Type B pancreatic cell (in vitro differentiated cells): ENCODE measurements at regions not wholly inside any gene's neighbourhood (a gene's known extent, or its start where the extent isn't known, plus 50 kb on each side); places are given as distances from the start of the nearest gene placed in this dataset.

Source experiments
- DNase-seq: peaks from one replicate; pipeline ENCODE4 v3.0.0; 2021; ENCODE audit warnings: mixed read lengths; ENCODE audit not compliant: unreplicated experiment; ENCODE audit errors: extremely low spot score
- H3K27ac Mint-ChIP-seq: 2 replicates; pipeline ENCODE4 v1.8.0; 2021; ENCODE audit warnings: mild to moderate bottlenecking, mixed read lengths
- H3K27me3 Mint-ChIP-seq: 2 replicates; pipeline ENCODE4 v1.8.0; 2021; ENCODE audit warnings: mixed read lengths
- H3K36me3 Mint-ChIP-seq: 2 replicates; pipeline ENCODE4 v1.8.0; 2021; ENCODE audit warnings: mixed read lengths
- H3K4me1 Mint-ChIP-seq: one replicate; pipeline ENCODE4 v1.8.0; 2021; ENCODE audit warnings: mixed read lengths; ENCODE audit not compliant: unreplicated experiment
- H3K4me3 Mint-ChIP-seq: 2 replicates; pipeline ENCODE4 v1.8.0; 2021; ENCODE audit warnings: mild to moderate bottlenecking, mixed read lengths
- H3K9me3 Mint-ChIP-seq: 2 replicates; pipeline ENCODE4 v1.8.0; 2021; ENCODE audit warnings: mixed read lengths
- CTCF ChIP-seq: fragments of 200-600 bp; sonication (generic); conservative IDR thresholded peaks from 2 replicates; pipeline ENCODE4 v1.5.0; 2021; ENCODE audit warnings: antibody characterized with exemption, mild to moderate bottlenecking

GRCh38 chr16:9381905-9382304, 290.5 kb downstream of the HAPSTR1 start:
- DNase-seq = no peak
- Mint-ChIP-seq H3K27ac (no peak overlapping the region), H3K4me1 (no peaks in the 10 kb centered on the region), H3K4me3 (no peak overlapping the region), H3K27me3 (peaks cover 21% of the 10 kb centered on the region), H3K9me3 (no peaks in the 10 kb centered on the region), H3K36me3 (no peaks in the 10 kb centered on the region)
- TF ChIP-seq CTCF = no peak

DNA sequence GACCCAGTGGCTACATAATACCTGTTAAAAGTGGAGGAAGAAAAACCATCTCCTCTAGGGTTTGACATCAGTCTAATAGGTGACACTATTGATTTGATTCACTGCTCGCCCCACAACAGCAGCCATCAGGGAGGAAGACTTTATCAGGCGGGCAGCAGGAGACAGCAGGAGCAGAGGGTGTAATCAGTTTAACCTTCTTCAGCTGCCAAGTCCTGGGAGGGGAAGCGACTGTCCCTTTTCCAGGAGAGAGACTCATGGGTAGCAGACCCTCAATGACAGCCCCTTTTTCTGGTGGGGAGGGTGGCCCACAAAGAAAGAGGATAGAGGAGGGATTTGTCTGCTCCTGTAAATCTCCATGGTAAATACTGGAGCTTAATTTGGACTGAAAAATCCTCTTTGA, 291.8 kb downstream of the HAPSTR1 start:
- Mint-ChIP-seq H3K4me1 (no peaks in the 10 kb centered on the region), H3K36me3 (no peaks in the 10 kb centered on the region), H3K27me3 (peaks cover 25% of the 10 kb centered on the region), H3K9me3 (peaks cover 5% of the 10 kb centered on the region), H3K4me3 (no peak overlapping the region), H3K27ac (no peak overlapping the region)
- DNase-seq = no peak
- no peak for TF ChIP-seq CTCF

DNA sequence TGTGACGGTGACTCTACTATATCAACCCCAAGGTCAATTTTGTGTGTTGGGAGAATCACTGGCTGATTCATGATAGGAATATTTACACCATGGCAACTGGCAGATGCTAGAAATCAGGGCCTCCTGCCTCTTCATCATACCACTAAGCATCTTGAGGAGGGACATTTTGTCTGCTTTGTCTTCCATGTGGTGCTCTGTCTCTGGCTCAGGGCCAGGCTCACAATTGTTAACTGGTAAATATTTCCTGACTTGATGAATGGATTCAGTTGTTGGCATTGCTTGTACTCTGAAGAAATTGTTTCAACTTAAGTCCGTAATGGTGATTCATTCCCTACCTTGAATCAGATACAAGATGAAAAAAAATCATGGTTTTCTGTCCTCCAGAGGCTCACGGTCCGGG, 292.7 kb downstream of the HAPSTR1 start:
- TF ChIP-seq CTCF = no peak
- H3K4me3 Mint-ChIP-seq = no peak overlapping the region
- no peaks in the 10 kb centered on the region for H3K36me3 Mint-ChIP-seq
- no peak overlapping the region for H3K27ac Mint-ChIP-seq
- DNase-seq = no peak
- no peaks in the 10 kb centered on the region for H3K4me1 Mint-ChIP-seq
- peaks cover 8% of the 10 kb centered on the region for H3K9me3 Mint-ChIP-seq
- peaks cover 22% of the 10 kb centered on the region for H3K27me3 Mint-ChIP-seq

DNA sequence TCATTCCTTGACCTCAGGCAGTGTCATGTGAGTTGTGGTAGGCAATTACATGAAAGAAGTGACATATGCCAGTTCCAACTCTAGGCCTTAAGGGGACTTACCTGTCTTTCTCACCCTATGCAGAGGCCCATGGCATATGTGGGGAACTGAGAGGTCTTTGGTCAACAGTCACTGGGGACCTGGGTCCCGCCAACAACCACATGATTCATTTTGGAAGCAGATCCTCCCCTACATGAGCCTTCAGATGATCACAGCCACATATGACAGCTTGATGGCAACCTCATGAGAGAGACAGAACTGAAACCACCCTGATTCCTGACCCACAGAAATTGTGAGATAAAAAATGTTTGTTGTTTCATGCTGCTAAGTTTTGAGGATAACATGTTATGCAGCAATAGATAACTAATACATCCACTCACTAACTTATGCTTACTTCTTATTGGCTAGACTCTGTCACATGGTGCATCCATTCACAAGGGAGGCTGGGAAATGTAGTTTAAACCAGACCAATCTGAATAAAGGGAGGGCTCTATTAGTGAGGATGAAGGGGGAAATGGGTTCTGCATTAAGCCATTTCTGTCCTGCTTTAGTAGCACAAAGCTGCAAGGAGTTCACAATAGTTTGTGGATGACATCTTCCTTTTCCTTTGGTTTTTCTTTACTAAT, 298.2 kb downstream of the HAPSTR1 start:
- Mint-ChIP-seq H3K27ac (no peak overlapping the region), H3K4me1 (no peaks in the 10 kb centered on the region), H3K36me3 (no peaks in the 10 kb centered on the region), H3K4me3 (no peak overlapping the region), H3K27me3 (peaks cover 14% of the 10 kb centered on the region), H3K9me3 (peaks cover 8% of the 10 kb centered on the region)
- no peak for TF ChIP-seq CTCF
- DNase-seq = no peak

GRCh38 chr16:9392956-9393355, 301.5 kb downstream of the HAPSTR1 start:
- Mint-ChIP-seq H3K9me3 (peaks cover 10% of the 10 kb centered on the region), H3K27ac (no peak overlapping the region), H3K36me3 (no peaks in the 10 kb centered on the region), H3K4me1 (peaks cover 9% of the 10 kb centered on the region), H3K4me3 (no peak overlapping the region), H3K27me3 (peaks cover 36% of the 10 kb centered on the region)
- no peak for TF ChIP-seq CTCF
- DNase-seq = no peak

- Mint-ChIP-seq H3K9me3 (peaks cover 7% of the 10 kb centered on the region), H3K27me3 (peaks cover 38% of the 10 kb centered on the region), H3K4me3 (no peak overlapping the region), H3K27ac (no peak overlapping the region), H3K4me1 (peaks cover 9% of the 10 kb centered on the region), H3K36me3 (no peaks in the 10 kb centered on the region)
- TF ChIP-seq CTCF = no peak
- DNase-seq = no peak
These were observed 302.1 kb downstream of the HAPSTR1 start for GRCh38 chr16:9393591-9393990.
